Activated CD4-positive, alpha-beta T cell treated with anti-CD3 and anti-CD28 coated beads, Interleukin-2, Interleukin-6, amounts not matched to agents 100 ng/mL and 50 ng/mL, durations not matched to agents 16 hours and 8 hours (primary cell): ENCODE measurements at regions not wholly inside any gene's neighbourhood (a gene's known extent, or its start where the extent isn't known, plus 50 kb on each side); places are given as distances from the start of the nearest gene placed in this dataset.

Experiments used
- DNase-seq: peaks from one replicate; pipeline ENCODE4 v3.0.0-alpha.2; 2020

DNA sequence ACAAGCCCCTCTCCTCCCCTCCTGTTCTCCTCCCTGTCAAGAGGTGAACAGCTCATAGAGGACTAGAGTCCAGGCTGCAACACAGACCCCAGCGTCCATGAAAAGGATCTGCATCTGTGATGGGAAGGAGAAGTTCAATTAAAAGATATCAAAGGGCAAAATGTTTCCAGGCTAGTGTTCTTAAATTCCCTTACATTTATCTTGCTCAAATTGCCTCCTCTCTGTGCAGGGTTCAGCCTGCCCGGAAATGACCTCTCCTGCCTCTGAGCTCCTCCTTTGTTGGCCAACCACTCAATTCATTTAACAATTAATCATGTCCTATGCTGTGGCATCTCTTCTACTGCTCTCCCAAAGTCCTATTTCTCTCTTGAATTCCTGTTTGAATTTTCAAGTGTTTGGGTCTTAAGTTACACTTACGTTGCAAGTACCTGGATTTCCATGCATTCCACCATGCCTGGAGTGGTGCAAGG lies 105.3 kb downstream of the TSN start:
- DNase-seq, result no peak

DNA sequence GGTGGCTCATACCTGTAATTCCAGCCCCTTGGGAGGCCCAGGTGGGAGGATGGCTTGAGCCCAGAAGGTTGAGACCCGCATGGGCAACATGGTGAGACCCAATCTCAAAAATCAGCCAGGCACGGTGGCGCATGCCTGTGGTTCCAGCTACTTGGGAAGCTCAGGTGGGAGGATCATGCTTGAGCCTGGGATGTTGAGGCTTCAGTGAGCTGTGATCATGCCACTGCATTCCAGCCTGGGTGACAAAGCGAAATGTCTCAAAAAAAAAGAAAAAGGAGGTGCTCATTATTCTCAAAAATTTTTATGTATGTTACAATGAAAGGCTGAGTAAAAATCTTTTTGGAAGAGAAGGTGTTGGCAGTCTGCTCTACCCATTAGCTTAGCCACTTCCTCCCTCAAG lies 106.8 kb downstream of the TSN start:
- DNase-seq, result no peak

DNA sequence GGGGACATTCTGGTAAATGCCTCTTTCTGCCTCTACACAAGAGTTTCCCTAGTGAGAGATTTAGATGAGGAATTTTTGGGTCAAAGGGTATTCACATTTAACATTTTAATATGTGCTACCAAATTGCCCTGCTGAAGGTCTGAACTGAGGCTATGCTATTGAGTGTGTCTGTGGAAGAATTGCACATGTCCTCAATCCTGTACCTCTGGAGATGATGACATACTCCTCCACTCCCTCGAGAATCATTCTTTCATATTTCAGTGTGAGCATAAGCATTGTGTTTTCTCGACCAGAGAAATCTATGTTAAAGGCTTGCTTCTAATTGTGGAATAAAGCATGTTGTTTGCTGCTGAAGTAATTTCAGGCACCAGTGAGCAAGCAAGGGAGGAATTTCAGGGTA lies 110.5 kb downstream of the TSN start:
- DNase-seq, result no peak

- no peak for DNase-seq
These were observed 111.3 kb downstream of the TSN start for GRCh38 chr2:121866789-121867188.

GRCh38 chr2:121868652-121869051 lies 113.2 kb downstream of the TSN start:
- DNase-seq, result no peak

DNA sequence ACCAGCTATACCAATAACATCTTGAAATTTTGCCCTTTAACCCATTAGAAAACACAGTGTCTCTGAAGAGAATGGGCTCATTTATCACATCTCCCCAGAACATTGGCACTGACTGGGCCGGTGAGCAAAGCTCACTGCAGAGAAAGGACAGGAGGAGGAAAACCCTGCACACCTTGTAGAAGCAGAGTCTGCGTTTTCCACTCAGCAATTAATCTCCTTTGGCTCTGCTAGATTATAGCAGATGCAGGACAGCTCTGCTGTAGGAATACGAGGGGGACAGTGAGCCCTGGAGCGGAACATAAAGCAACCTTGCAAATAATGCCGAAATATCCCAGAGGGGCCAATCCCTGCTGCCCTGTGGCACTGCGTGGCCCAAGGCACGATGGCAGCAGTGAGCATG lies 113.9 kb downstream of the TSN start:
- DNase-seq, result no peak

GRCh38 chr2:121869873-121870272 lies 114.4 kb downstream of the TSN start:
- DNase-seq, result no peak

DNA sequence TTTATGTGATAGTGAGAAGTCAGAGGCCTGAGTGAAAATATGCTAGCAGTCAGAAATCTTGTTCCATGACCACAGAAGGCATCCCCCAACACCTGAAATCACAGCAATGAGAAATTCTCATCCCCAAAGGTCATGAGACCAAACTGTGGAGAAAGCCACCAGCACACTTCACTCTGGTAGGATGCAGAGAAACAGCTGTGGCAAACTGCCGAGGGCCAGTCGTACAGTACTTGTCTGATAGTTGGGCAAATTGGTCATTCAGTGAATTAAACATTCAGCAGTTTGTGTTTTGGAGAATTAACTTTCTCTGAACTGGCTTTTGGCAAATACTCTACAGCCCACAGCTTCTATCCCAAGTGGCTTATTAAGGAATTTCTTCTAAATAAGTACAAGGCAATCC lies 117.2 kb downstream of the TSN start:
- DNase-seq, result no peak

GRCh38 chr2:121873864-121874263 lies 118.4 kb downstream of the TSN start:
- no peak for DNase-seq

DNA sequence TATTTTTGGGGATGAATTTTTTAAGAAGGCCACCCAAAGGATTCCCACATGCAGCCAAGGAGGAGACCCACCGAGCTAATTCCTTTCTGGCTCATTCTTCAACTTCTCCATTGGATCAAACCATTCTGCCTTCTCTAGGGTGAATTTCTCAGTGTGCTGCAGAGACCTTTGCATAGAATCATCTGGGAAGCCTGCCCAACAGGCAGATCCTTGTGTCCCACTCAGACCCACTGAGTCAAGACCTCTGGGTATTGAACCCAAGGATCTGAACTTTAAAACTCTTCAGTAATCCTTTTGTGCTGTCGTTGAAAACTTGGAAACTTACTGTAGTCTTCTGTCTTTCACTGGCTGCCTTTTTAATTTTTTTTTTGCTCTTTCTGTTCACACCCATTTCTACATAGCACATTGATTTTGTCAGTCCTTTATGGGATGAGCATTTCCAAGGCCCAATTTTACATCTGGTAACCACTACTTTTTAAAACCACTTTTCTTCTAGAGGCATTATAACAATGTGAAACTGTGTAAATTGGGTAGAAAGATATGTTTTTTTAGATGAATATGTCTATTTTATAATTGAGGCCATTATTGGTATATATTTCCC lies 120.2 kb downstream of the TSN start:
- DNase-seq, result no peak

DNA sequence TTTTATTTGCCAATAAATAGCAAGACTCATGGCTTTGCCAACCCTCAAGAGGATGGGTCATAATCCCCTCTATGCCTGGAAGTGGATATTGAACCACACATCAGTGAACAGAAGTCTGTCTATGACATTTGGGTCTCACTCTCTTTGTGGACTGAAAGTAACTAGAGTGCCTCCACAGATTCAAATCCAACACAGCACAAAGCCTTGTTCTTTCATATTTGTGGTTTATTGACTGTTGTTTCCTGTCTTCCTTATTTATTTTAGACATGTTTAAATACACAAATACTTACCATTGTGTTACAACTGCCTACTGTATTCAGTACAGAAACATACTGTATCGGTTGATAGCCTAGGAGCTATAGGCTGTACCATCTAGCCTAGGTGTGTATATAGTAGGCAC lies 121.9 kb downstream of the TSN start:
- no peak for DNase-seq

DNA sequence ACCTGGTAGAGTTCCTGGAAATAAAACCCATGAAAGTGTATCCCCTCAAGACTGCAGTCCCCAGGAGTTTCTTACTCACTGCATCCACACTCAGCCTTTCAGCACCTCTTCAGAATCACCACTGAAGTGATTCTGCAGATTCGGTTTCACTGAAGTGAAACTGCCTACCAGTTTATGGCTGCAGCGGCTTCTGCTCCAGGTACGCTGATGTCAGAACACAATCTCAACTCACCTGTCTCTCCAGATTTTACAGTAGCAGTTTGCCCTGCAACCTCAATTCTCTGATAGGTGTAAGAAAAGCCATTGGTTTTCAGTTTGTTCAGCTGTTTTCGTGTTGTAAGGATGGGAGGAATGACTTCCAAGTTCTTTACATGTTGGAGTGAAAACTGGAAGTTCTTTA lies 124.8 kb downstream of the TSN start:
- DNase-seq, result no peak

DNA sequence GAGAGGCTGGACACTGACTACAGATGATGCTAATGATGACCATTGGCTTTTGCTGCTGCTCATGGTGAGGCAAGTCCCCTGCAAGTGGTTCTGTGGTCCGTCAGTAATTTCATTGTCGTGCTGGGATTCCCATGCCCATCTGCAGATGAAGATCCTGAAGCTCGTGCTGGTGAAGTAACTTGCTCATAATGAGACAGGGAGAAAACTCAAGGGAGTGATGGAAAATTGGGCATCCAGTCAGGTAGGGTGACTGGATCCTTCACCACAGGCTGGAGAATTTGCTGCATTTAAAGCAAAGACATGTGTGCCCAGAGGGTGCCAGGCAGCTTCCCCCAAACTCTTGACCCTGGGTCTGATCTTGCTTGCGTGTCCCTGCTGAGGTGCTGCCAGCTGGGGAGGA lies 125.6 kb downstream of the TSN start:
- no peak for DNase-seq

DNA sequence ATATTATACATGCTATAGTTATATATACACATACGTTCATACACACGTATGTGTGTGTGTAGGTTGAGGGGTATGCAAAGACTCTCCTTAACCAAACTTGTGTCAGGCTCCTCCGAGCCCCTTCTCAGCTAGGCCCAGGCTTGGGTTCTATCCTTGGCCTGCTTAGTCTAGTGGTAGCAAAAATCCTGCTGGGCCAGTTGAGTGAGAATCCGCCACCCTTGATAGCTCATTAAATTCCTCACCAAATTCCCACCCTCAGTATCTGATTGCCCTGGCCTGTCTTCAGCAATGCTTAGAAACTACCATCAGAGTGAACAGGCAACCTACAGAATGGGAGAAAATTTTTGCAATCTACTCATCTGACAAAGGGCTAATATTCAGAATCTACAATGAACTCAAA lies 126.5 kb downstream of the TSN start:
- DNase-seq, result no peak

GRCh38 chr2:121884078-121884477 lies 128.6 kb downstream of the TSN start:
- DNase-seq, result no peak

- DNase-seq, result no peak
These were observed 129.1 kb downstream of the TSN start for GRCh38 chr2:121884511-121884921.

DNA sequence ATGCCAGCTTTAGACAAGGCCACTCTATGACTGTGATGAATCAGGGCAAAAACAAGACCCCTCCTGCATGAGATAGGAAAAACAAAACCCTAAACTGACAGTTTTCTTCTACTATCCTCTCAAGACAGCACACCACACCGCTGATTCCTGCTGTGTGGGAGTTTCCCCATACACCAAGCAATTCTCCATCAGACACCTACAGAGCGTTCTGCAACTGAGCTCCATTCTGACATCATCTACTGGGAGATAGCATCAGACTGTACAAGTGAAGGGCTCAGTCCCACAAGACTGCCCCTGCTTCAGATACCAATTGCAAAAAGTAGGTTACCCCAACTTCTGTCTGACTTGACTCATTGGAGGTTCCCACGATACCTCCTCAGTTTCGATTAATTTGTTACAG lies 130.6 kb downstream of the TSN start:
- no peak for DNase-seq

- no peak for DNase-seq
These were observed 132.2 kb downstream of the TSN start for GRCh38 chr2:121887513-121888188.

DNA sequence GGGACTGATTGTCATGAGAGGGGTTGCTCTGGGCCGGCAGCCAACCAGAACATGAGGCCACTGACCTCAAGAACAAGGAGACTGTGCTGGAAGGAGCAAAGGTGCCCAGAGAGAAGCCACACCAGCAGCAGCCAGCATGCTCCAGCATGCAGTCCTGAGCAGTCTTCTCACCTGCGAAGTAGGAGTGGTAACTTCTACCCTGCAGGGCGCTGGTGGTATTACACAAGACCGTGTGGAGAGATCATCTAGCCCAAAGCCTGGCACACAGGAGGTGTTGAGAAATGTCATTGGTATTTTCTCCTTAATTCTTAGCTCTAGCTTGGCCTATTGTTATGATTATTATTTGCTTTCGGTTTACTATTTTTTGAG lies 132.7 kb downstream of the TSN start:
- DNase-seq, result peak; percentile 35

GRCh38 chr2:121890041-121890440 lies 134.6 kb downstream of the TSN start:
- DNase-seq, result no peak

DNA sequence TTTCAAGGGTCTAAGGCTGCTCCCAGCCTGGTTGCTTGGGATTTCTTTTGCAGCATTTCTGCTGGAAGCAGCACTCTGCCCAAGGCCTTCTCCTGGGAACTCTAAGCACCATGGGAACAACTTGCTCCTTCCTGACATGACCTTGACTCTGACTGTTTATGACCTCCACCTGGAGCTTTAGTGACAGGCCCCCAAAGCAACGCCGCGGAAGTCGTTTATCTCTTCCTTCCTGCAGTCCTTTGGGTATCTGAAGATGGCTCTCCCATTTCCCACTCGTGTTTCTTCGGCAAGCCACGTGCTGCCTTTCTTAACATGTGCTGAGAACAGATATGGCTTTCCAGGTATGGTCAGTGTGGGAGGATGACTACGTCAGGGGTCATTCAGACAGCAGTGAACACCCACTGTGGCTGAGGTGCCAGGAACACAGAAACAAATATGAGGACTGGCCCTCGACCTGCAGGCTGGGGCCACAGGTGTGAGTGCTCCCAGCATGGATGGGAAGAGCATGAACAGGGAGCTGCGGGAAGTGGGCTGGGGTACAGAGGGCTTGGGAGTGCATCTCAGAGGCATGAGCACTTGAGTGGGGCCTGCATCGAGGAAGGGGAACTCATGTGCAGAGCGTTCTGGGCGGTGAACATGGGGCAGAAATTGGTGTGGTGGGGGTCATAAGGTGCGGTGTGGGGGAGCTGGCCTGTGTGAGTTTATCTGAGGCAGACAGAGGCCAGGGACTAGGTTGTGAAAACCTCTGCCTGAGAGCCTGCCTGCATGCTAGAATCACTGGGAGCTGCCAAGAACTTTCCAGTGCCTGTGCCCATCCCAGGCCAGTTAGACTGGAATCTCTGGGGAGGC lies 140.5 kb downstream of the TSN start:
- no peak for DNase-seq

DNA sequence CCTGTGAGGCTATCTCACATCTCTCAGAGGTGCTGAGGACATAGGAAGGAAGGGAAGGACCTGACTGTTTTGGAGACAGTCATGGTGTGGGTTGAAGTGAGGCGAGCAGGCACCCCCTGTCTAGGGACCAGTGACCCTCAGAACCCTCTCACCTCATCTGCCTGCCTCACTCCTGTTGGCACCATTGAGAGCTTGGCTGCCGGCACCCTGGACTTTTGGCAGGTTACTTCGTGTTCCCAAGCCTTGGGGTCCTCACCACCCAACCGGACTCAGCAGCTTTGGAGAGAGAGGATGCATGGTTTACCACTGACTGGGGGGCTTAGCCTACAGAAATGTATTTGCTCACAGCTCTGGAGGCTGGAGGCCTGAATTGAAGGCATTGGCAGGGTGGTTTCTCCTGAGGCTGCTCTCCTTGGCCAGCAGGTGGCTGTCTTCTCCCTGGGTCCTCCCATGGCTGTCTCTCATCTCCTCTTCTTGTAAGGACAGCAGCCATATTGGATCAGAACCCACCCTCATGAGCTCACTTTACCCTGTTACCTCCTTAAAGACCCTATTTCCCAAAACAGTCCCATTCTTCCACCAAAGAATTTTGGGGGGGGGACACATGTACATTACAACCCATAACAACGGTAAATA lies 142.0 kb downstream of the TSN start:
- peak; percentile 51 for DNase-seq

DNA sequence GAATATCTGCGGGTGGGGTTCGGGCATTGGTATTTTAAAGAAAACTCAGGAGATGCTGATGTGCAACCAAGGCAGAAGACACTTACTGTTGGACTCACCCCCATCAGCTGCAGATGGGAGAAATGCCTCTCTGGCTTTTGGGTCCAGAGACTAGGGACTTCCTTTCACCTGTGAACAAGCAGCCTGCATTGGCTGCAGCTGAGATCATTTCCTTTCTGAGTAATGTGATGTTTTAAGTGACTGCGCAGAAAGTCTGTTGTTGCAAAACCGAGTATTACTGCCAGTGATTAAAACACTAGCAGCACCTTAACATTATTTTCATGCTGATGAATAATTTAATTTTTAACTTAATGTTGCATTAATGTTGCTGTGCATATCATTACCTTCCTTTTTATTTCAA lies 143.0 kb downstream of the TSN start:
- no peak for DNase-seq

DNA sequence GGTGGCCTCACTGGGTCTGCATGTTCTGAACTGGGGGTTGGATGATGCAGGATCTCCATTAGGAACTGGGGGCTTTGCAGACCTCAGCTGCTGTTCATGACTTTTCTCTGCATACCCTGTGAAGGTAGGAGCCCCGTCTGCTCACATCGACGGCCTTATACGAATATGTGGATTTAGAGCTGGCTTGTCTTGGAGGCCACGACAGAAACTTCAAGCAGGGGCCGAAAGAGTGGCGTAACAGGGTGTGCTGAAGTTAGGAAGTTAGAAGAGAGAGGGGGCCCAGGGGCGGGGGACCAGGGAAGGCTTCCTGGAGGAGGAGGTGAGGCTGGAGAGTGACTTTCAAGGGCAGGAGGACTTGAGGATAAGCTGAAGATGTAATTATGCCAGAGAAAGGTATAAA lies 144.9 kb downstream of the TSN start:
- no peak for DNase-seq
